ENCODE measurements at regions not wholly inside any gene's neighbourhood (a gene's known extent, or its start where the extent isn't known, plus 50 kb on each side); places are given as distances from the start of the nearest gene placed in this dataset.
"Not testable (repeated sequence)": the region's sequence is repeated elsewhere in the genome, so short reads cannot be mapped to it uniquely, and the experiment has no call there.

- DNase-seq (ENCODE audit: low spot score), result no peak
Measured at GRCh38 chr22:48506506-48507145, 1321.0 kb downstream of the BRD1 start.

DNA sequence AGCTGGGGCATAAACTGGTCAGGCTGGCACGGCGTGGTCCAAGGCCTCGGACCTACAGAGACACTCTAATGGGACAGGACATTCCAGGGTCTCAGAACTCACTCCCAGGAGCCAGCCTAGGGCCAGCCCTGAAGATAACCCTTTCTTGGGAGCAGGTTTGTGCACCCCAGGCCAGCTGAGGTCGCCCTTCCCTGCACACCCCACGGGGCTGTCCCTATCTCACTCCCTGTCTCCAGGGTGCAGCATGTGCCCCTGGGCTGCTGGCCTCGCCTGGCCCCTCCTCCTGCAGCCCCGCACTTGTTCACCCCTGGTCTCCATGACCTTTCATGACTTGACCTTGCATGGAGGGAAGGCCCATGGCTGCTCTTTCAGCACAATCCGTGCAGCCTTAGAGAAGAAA, 1321.8 kb downstream of the BRD1 start:
- no peak for DNase-seq (ENCODE audit: low spot score)

DNA sequence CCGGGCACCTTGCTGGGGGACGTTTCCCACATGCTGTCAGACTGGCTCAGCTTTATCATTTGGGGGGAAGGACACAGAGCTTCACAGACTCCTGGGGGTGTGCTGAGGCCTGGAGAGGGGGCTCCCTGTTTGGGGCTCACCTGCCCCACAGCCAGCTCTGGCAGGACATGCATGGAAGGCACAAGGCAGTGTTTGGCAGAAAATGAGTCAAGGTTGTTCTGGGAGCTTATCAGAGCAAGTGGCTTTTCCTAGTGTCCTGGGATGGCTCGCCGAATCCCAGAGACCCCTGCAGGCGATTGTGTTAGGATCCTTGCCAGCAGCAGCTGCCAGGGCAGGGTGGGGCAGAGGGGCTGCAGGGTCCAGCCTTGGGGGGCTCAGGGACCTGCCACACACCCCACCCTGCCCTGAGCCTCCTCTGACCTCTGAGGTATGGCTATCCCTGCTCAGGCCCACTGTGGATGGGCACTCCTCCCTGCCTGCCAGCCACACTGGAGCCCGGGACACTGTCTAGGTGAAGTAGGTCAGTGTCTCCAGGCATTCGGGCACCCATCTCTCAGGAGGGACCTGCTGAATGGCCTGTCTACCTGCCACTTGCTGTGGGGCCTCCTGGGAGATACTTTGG, 1323.0 kb downstream of the BRD1 start:
- no peak for DNase-seq (ENCODE audit: low spot score)

DNA sequence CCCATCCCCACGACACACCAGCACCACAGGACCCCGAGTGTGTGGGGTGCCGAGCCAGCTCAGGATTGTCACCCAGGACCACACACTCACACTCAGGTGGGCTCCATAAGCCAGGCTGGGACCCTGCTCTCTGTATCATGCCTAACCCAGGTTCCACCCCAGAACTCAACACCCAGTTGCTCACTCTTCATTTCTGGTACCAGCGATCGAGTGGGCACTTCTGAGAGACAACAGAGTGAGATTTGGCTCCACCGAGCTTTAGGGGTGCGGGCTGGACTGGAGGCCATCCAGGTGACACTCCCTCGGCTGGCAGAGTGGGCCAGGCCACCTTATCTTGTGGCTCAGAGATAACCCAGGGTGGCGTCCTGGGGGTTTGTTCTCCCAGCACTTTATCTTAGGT, 1323.8 kb downstream of the BRD1 start:
- DNase-seq (ENCODE audit: low spot score), result no peak

- no peak for DNase-seq (ENCODE audit: low spot score)
Measured at GRCh38 chr22:48503035-48503625, 1324.5 kb downstream of the BRD1 start.

GRCh38 chr22:48501231-48501750, 1326.4 kb downstream of the BRD1 start:
- no peak for DNase-seq (ENCODE audit: low spot score)

GRCh38 chr22:48500471-48501230, 1327.0 kb downstream of the BRD1 start:
- no peak for DNase-seq (ENCODE audit: low spot score)

DNA sequence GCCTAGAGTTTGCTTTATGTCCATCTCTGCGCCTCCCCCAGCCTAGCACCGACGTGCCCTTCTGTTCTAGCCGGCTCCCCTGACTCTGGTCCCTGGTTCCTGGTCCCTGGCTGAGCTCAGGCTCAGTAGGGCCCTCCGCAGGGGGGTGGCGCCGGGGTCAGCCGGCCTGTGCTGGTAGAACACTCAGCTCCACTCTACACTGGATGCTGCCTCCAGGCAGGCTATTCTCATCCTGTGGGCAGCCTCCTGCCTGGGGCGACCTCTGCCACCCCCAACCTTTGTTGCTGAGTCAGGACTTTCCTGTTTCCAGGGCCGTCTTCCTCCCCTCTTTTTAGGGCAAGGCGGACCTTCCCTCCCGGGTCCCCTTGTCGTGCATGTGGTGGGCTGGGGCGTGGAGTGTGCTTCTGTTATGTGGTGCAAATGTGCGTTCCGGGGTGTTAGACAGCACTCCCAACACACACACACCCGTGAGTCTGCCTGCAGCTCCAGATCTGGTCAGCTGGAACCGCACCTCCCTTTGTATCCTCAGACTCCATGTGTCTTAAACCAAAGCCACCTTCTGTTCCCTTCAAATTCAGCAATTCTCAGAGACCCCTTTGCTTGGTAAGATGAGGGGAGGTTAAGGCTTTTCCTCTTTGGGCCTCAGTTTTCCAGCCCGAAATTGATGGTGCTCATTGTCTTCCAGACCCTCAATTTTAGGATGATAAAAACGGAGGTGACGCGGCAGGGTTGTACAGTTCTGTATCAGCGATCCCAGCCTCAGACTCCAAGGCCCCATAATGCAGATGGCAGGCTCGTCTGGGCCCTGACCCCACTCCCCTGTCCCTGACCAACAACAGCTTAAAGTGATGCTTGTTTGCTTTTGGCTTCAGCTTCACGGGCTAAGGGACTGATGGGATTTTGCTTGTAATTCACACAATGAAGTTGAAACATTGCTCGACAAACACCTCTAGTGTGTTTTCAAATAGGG, 1327.9 kb downstream of the BRD1 start:
- no peak for DNase-seq (ENCODE audit: low spot score)

DNA sequence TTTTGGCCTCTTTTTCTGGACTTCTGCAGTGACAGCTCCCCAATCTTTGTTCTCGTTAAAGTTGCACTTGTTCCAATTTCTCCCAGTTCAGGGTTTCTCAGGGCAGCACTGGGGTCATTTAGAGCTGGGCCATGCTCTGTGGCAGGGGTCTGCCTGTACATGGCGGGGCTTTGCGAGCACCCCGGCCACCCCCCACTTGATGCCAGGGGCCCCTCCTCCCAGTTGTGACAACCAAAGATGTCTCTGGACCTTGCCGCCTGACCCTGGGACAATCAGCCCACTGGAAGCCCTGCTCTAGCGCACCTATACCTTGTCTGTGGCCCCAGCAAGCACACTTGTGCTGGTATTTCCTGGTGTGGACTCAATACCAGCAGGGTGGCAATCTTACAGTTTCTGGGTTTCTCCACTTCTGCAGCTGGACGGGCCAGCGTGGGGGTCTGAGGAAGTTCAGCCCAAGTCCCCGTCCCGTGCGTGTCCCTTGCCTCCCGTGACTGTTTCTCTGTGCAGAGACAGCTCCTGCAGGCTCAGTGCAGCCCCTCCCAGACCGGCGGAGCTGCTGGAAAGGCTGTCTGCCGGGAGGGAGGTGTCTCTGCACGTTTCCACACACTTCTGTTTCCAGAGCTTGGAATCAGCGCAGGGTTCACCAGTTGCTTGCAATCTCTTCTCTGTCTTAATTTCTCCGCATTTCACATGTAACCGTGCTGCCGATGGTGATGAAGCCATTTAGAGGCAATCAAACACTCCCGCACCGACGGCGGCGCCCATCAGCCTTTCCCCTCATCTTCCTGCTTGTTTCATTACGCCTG, 1328.9 kb downstream of the BRD1 start:
- no peak for DNase-seq (ENCODE audit: low spot score)

GRCh38 chr22:48497743-48498520, 1329.7 kb downstream of the BRD1 start:
- not testable (repeated sequence) for DNase-seq (ENCODE audit: low spot score)

- DNase-seq (ENCODE audit: low spot score), result no peak
Measured at GRCh38 chr22:48496987-48497650, 1330.6 kb downstream of the BRD1 start.

GRCh38 chr22:48496226-48496845, 1331.3 kb downstream of the BRD1 start:
- DNase-seq (ENCODE audit: low spot score), result no peak

- no peak for DNase-seq (ENCODE audit: low spot score)
Measured at GRCh38 chr22:48495751-48496080, 1332.0 kb downstream of the BRD1 start.

- DNase-seq (ENCODE audit: low spot score), result no peak
Measured at GRCh38 chr22:48494968-48495750, 1332.5 kb downstream of the BRD1 start.

DNA sequence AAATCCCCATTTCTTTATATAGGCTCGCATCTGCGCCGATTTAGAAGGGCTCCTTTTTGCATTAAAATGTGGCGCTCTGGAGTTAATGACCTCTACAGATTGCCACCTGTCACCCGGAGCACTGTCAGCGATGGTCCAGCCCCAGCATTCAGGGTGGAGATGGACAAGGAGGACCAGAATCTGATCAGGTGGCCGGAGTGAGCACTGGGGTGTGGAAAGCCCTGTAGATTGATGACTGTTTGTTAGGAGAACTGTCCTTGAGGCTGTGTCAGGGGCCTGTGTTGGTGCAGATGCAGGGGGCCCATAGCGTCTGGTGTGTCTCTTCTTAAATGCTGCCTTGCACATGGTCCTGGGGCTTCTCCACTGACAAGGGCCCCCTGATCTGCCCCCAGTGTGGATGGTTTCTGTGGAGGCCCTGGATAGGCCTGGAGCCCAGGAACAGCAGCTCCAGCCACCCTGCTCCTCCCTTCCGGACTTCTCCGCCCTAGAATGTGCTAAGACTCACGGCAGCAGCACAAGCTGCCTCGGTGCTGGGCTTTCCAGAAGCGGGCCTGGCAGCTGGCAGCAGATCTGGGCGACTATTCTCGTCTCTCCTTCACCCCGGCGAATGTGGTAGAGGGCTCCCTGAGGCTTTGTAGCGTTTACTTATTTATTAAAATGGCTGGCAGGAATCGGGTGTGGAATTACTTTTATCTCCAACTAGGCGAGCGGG, 1333.3 kb downstream of the BRD1 start:
- DNase-seq (ENCODE audit: low spot score), result no peak

- no peak for DNase-seq (ENCODE audit: low spot score)
Measured at GRCh38 chr22:48493733-48494132, 1333.9 kb downstream of the BRD1 start.

All from iPS-NIHi11 (cell line).